Gastrocnemius medialis (tissue), 4 donors: ENCODE measurements at regions not wholly inside any gene's neighbourhood (a gene's known extent, or its start where the extent isn't known, plus 50 kb on each side); places are given as distances from the start of the nearest gene placed in this dataset.

ENCODE experiments used
- POLR2A ChIP-seq, 2 donors: fragments of 450-650 bp; IDR thresholded peaks; one replicate each; pipeline ENCODE4 v1.6.1; 2017; ENCODE audit warnings: antibody characterized with exemption in 2 of 2, mild to moderate bottlenecking in 2 of 2, moderate library complexity in 2 of 2
- TF ChIP-seq, protein P1 (sequence below), 5 experiments: fragments of 450-650 bp in 3 of 5; fragments of 200-600 bp in 2 of 5; sonication (generic) in 2 of 5; IDR thresholded peaks in 4 of 5; conservative IDR thresholded peaks in 1 of 5; 1 replicate in 4 of 5; 2 replicates in 1 of 5; pipeline ENCODE4 v1.5.1; 2016 to 2019; ENCODE audit warnings: antibody characterized with exemption in 5 of 5, mild to moderate bottlenecking in 3 of 5, moderate library complexity in 3 of 5

DNA sequence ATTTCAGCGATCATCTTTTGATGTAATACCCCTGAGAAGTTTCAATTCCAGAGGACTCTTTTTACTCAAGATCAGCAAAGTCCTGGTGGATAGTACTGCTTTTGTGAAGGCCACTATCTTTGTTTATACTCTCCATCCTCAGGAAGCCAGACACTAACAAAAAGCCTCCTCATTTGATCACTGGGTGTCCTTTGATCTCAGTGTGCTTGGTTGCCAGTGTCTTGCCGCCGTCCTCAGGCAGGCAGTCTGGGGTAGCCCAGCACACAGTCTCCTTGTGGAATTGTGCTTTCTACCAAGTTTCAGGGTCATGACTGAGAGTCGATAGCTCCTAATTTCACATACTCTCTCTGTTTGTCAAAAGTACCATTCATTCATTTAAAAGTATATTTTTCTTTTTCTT lies 762.2 kb downstream of the EFNB2 start:
- TF ChIP-seq, protein P1, sequence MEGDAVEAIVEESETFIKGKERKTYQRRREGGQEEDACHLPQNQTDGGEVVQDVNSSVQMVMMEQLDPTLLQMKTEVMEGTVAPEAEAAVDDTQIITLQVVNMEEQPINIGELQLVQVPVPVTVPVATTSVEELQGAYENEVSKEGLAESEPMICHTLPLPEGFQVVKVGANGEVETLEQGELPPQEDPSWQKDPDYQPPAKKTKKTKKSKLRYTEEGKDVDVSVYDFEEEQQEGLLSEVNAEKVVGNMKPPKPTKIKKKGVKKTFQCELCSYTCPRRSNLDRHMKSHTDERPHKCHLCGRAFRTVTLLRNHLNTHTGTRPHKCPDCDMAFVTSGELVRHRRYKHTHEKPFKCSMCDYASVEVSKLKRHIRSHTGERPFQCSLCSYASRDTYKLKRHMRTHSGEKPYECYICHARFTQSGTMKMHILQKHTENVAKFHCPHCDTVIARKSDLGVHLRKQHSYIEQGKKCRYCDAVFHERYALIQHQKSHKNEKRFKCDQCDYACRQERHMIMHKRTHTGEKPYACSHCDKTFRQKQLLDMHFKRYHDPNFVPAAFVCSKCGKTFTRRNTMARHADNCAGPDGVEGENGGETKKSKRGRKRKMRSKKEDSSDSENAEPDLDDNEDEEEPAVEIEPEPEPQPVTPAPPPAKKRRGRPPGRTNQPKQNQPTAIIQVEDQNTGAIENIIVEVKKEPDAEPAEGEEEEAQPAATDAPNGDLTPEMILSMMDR (IDR thresholded peaks at IDR 0.05 in 4 of 5, conservative IDR thresholded peaks at IDR 0.05 in 1 of 5): no peak
- no peak for TF ChIP-seq POLR2A (IDR thresholded peaks at IDR 0.05)
